ENCODE measurements at regions not wholly inside any gene's neighbourhood (a gene's known extent, or its start where the extent isn't known, plus 50 kb on each side); places are given as distances from the start of the nearest gene placed in this dataset.

DNA sequence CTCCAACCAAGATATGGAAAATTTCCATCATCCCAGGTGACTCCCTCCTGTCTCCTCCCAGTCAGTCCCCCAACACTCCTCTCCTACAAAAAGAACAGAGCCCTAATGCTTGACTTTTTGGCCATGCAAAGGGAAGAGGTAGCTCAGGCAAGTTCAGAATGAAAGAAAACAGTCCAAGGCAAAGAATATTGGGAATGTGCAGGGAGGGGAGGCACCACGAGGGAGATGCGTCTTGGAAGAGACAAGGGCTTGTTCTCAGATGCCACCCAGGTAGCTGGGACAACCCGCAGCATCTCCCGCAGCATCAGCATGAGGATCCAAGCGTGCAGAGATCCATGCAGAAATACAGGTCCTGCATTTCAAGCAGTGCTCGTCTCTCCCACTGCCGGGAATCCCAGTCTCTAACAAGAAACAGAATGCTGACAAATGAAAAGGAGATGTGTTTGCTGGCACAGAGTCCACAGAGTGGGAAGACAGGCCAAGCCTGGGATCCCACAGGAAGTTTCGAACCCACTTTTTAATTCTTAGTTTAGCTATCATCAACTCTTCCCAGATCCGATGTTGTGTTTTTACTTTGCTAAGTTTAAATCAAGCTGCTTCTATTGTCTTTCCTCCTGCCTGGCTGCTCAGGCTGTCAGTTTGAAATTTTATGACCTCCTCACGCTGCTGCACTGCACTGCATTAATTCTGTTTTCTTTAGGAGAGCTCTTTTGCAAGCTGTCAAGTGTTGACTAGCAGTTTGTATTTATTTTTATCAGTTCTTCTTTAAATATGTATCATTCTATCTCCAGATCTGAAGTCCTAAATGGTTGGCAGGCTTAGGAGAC lies 86.8 kb upstream of the OSMR start:
- BruUV-seq (replicated peaks): no TSS peak
- in situ Hi-C loops (cut with HindIII; ENCODE audit: extremely low pct_ligation_motif_present, low pct_unique_long_range_greater_than_20kb): no loop called here
- Histone ChIP-seq H3K27me3 (ENCODE audit: control insufficient read depth in 1 of 2, insufficient read depth in 2 of 2, low read length in 2 of 2) (peaks cover 0 to 4% of the 10 kb centered on the region in 2 experiments; a peak in 2 of 5 replicates), H3K4me1 (ENCODE audit: insufficient read depth, low read length) (no peaks in the 10 kb centered on the region), H3K79me2 (ENCODE audit: insufficient read depth, low read length) (no peaks in the 10 kb centered on the region), H3K36me3 (replicated peaks in 1 of 2; ENCODE audit: control insufficient read depth in 1 of 2, insufficient read depth in 2 of 2, low read length in 2 of 2) (no peaks in the 10 kb centered on the region), H3K9ac (ENCODE audit: insufficient read depth, low read depth, low read length) (no peak overlapping the region), H2AFZ (ENCODE audit: low read length) (no peak overlapping the region), H4K20me1 (ENCODE audit: insufficient read depth, low read length) (no peaks in the 10 kb centered on the region), H3K9me3 (ENCODE audit: low read length) (no peaks in the 10 kb centered on the region), H3K4me3 (replicated peaks in 1 of 3; ENCODE audit: insufficient read depth in 1 of 3, low read depth in 2 of 3, low read length in 3 of 3) (no peak overlapping the region), H3K27ac (ENCODE audit: extremely low read length, insufficient read depth, low read length) (no peak overlapping the region), H3K4me2 (ENCODE audit: low read depth, low read length) (no peak overlapping the region)
- intact Hi-C loops (cut with micrococcal nuclease; ENCODE audit: unreplicated experiment): no loop called here
- ATAC-seq (no peak), FAIRE-seq (no peak), DNase-seq (ENCODE audit: low spot score) (no peak)
- TF ChIP-seq ZNF607 (CRISPR knock-in tag; IDR thresholded peaks at IDR 0.05; ENCODE audit: borderline replicate concordance): no peak
- no peak for TF ChIP-seq NFE2L2 (IDR thresholded peaks at IDR 0.05; ENCODE audit: low read length)
- TF ChIP-seq, protein P1, sequence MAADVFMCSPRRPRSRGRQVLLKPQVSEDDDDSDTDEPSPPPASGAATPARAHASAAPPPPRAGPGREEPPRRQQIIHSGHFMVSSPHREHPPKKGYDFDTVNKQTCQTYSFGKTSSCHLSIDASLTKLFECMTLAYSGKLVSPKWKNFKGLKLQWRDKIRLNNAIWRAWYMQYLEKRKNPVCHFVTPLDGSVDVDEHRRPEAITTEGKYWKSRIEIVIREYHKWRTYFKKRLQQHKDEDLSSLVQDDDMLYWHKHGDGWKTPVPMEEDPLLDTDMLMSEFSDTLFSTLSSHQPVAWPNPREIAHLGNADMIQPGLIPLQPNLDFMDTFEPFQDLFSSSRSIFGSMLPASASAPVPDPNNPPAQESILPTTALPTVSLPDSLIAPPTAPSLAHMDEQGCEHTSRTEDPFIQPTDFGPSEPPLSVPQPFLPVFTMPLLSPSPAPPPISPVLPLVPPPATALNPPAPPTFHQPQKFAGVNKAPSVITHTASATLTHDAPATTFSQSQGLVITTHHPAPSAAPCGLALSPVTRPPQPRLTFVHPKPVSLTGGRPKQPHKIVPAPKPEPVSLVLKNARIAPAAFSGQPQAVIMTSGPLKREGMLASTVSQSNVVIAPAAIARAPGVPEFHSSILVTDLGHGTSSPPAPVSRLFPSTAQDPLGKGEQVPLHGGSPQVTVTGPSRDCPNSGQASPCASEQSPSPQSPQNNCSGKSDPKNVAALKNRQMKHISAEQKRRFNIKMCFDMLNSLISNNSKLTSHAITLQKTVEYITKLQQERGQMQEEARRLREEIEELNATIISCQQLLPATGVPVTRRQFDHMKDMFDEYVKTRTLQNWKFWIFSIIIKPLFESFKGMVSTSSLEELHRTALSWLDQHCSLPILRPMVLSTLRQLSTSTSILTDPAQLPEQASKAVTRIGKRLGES (CRISPR knock-in tag; IDR thresholded peaks at IDR 0.05; ENCODE audit: borderline replicate concordance): no peak
- TF ChIP-seq, protein P2, sequence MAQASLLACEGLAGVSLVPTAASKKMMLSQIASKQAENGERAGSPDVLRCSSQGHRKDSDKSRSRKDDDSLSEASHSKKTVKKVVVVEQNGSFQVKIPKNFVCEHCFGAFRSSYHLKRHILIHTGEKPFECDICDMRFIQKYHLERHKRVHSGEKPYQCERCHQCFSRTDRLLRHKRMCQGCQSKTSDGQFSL (CRISPR knock-in tag; IDR thresholded peaks at IDR 0.05): no peak
- no peak for TF ChIP-seq PRMT3 (CRISPR knock-in tag; IDR thresholded peaks at IDR 0.05; ENCODE audit: borderline replicate concordance, low read depth)
- no peak for TF ChIP-seq ZNF501 (CRISPR knock-in tag; IDR thresholded peaks at IDR 0.05)
- TF ChIP-seq RBM22 (optimal IDR thresholded peaks at IDR 0.05; ENCODE audit: low read length): no peak
- TF ChIP-seq SYNCRIP (IDR thresholded peaks at IDR 0.05; ENCODE audit: insufficient read depth, low read depth, low read length): no peak
- no peak for TF ChIP-seq SIX1 (CRISPR knock-in tag; IDR thresholded peaks at IDR 0.05; ENCODE audit: borderline replicate concordance)
- no peak for TF ChIP-seq TBL1XR1 (IDR thresholded peaks at IDR 0.05; ENCODE audit: borderline replicate concordance, low read length, partially characterized antibody)
- no peak for TF ChIP-seq NCOR1 (IDR thresholded peaks at IDR 0.05; ENCODE audit: borderline replicate concordance, low read length)
- TF ChIP-seq, protein P3, sequence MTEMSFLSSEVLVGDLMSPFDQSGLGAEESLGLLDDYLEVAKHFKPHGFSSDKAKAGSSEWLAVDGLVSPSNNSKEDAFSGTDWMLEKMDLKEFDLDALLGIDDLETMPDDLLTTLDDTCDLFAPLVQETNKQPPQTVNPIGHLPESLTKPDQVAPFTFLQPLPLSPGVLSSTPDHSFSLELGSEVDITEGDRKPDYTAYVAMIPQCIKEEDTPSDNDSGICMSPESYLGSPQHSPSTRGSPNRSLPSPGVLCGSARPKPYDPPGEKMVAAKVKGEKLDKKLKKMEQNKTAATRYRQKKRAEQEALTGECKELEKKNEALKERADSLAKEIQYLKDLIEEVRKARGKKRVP (CRISPR knock-in tag; IDR thresholded peaks at IDR 0.05): no peak
- no peak for TF ChIP-seq BRD4 (CRISPR knock-in tag; IDR thresholded peaks at IDR 0.05)
- no peak for TF ChIP-seq ZSCAN9 (CRISPR knock-in tag; IDR thresholded peaks at IDR 0.05; ENCODE audit: borderline replicate concordance)
- no peak for TF ChIP-seq RNF2 (conservative IDR thresholded peaks at IDR 0.05; ENCODE audit: low read depth)
- no peak for TF ChIP-seq PHB2 (IDR thresholded peaks at IDR 0.05; ENCODE audit: partially characterized antibody)
- ChIA-PET POLR2A (no interaction called here), CTCF (ENCODE audit: low intra/inter-chr PET ratio, low total read pairs) (no interaction called here)
- 30% methylated on average over 10 of the region's 10 CpGs for WGBS (ENCODE audit: low lambda C conversion rate)
